Heart right ventricle (tissue), 16 donors: ENCODE measurements at regions not wholly inside any gene's neighbourhood (a gene's known extent, or its start where the extent isn't known, plus 50 kb on each side); places are given as distances from the start of the nearest gene placed in this dataset.

ENCODE experiments used
- ATAC-seq, 8 donors: fragments of 200-7000 bp; cut with Tn5 transposase; one replicate each; pipeline ENCODE4 v1.9.1; 2020; ENCODE audit warnings: mild to moderate bottlenecking in 8 of 8, moderate library complexity in 8 of 8, moderate number of reproducible peaks in 1 of 8
- DNase-seq, 2 donors: peaks; one replicate each; pipeline ENCODE4 v3.0.0-alpha.2; 2020
- H3K27ac ChIP-seq, 10 donors: fragments of 200-600 bp; sonication (generic) in 2 of 10; one replicate each; pipeline versions ENCODE4 v1.5.0 to v1.8.0; 2020 to 2022; ENCODE audit warnings: mild to moderate bottlenecking in 3 of 10
- H3K27me3 ChIP-seq, 7 donors: fragments of 200-600 bp; one replicate each; pipeline ENCODE4 v1.8.0; 2021 to 2022; ENCODE audit warnings: mild to moderate bottlenecking in 2 of 7
- H3K36me3 ChIP-seq, 9 donors: fragments of 200-600 bp; sonication (generic) in 1 of 9; one replicate each; pipeline versions ENCODE4 v1.5.0 to v1.8.0; 2020 to 2022; ENCODE audit warnings: mild to moderate bottlenecking in 2 of 9
- H3K4me1 ChIP-seq, 9 donors: fragments of 200-600 bp; sonication (generic) in 1 of 9; one replicate each; pipeline versions ENCODE4 v1.5.0 to v1.8.0; 2020 to 2022; ENCODE audit warnings: mild to moderate bottlenecking in 4 of 9
- H3K4me3 ChIP-seq, 10 donors: fragments of 200-600 bp; sonication (generic) in 2 of 10; one replicate each; pipeline versions ENCODE4 v1.5.0 to v1.8.0; 2020 to 2022; ENCODE audit warnings: mild to moderate bottlenecking in 7 of 10, moderate library complexity in 2 of 10
- H3K9me3 ChIP-seq, 11 donors: fragments of 200-600 bp in 10 of 11; sonication (generic) in 2 of 11; one replicate each; pipeline versions ENCODE4 v1.5.0 to v1.8.0; 2013 to 2022; ENCODE audit warnings: mild to moderate bottlenecking in 2 of 11, control low read depth in 1 of 11, moderate library complexity in 1 of 11
- WGBS, 2 donors: extraction: QIAGEN DNeasy Blood & Tissue Kit; methylation state at CpG; one replicate each; pipeline ENCODE4 v1.1.7; 2013; ENCODE audit warnings: inconsistent platforms in 1 of 2; 5-methylcytosine and 5-hydroxymethylcytosine counted together
- intact Hi-C, 10 donors: fragments of 100-400 bp; cut with DNase I; formaldehyde crosslinking; loops; one replicate each; pipeline versions ENCODE4 v1.11.1 to v1.14.2; 2022
- TF ChIP-seq, protein P1 (sequence below), 9 donors: fragments of 200-600 bp; sonication (generic) in 2 of 9; IDR thresholded peaks; one replicate each; pipeline versions ENCODE4 v1.5.0 to v1.8.0; 2021 to 2022; ENCODE audit warnings: antibody characterized with exemption in 9 of 9, mild to moderate bottlenecking in 5 of 9, moderate library complexity in 1 of 9
- donor health status: Arrhythmogenic right ventricular cardiomyopathy.
- donor health status: ischemic (EF 13 %, LVEDD 7.1; RV severe dilation, severe dysfunction).
- donor health status: healthy with polysubstance abuse.
- donor health status: DM: no; HTN: yes; CAD: no.
- donor health status: DM: no; HTN: no; CAD: no.
- donor health status: ischemic (EF 25% LVEDD 6.9; RV normal size, moderate dysfunction).
- donor health status: ischemic (EF 25% LVEDD 5.7; RV mildly dilated, moderate dysfunction).
- donor health status: healthy.
- donor health status: DM: yes; HTN: yes; CAD: no.
- donor health status: Ischemic cardiomyopathy.
- donor health status: ischemic (EF 35%, LVEDD 5.7; RV mildly dilated, moderate dysfunction).
- donor health status: nonischemic (EF 11% LVEDD 7.7; RV severe dilation, severe dysfunction).
- donor health status: DM: yes; HTN: yes; CAD: no.
- donor health status: PGD.
- donor health status: ischemic (EF 29% LVEDD 5.4; RV normal size, mild dysfunction).
- donor health status: nonischemic (EF 23%, LVEDD 6.1; RV moderate dilation, normal function).

DNA sequence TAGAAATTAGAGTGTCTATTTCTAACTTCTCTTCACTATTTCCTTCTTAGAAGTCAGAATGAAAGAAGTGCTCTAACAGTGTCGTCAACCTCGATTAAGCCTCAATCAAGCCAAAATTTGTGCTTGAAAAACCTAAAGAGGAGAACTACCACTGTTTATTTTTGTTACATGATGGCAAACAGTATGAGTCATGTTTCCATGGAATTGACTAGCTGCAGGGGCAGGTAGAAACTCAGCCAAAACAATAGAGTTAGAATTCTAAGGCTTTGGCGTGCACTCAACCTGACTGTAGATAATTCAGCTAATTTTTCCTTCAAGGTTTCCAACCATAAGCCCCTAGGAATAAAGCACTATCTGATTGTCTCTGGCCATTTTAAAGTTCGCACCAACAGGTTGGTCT is 415.9 kb downstream of the ETS1 start:
- Histone ChIP-seq H3K36me3 (no peaks in the 10 kb centered on the region), H3K27ac (no peak overlapping the region), H3K4me1 (peaks cover 0 to 13% (median 0%) of the 10 kb centered on the region in 9 donors), H3K27me3 (peaks cover 0 to 5% (median 0%) of the 10 kb centered on the region in 7 donors), H3K9me3 (no peaks in the 10 kb centered on the region), H3K4me3 (no peak overlapping the region)
- 75 to 86% methylated on average over 4 of the region's 4 CpGs for WGBS, 2 donors
- TF ChIP-seq, protein P1, sequence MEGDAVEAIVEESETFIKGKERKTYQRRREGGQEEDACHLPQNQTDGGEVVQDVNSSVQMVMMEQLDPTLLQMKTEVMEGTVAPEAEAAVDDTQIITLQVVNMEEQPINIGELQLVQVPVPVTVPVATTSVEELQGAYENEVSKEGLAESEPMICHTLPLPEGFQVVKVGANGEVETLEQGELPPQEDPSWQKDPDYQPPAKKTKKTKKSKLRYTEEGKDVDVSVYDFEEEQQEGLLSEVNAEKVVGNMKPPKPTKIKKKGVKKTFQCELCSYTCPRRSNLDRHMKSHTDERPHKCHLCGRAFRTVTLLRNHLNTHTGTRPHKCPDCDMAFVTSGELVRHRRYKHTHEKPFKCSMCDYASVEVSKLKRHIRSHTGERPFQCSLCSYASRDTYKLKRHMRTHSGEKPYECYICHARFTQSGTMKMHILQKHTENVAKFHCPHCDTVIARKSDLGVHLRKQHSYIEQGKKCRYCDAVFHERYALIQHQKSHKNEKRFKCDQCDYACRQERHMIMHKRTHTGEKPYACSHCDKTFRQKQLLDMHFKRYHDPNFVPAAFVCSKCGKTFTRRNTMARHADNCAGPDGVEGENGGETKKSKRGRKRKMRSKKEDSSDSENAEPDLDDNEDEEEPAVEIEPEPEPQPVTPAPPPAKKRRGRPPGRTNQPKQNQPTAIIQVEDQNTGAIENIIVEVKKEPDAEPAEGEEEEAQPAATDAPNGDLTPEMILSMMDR (IDR thresholded peaks at IDR 0.05) = no peak
- no peak for ATAC-seq
- intact Hi-C loops = loop anchor here in 9 of 10 donors (5.0 to 10.0 kb wide), 10 partner anchors 113 to 786 kb away; no protein-coding TSS in a partner anchor
- DNase-seq = no peak

DNA sequence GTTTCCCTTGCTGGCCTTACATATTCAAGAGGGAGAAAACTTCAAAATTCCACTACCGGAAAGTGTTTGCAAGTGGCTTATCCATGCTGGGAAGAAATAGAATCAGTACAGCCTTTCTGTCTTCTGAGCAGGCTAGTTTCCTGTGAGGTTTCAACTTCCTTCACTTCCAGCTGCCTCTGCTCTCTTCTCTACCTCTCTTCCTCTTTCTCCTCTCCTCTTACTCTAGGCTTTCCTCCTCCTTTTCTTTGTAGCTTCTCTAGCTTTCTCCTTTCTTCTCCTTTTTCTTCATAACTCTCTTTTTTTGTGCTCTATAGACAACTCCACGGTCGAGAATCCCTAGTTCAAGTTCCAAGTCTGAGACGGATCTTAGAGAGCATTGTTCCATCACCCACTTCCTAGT is 421.8 kb downstream of the ETS1 start:
- WGBS, 2 donors = 78 to 89% methylated on average over 4 of the region's 4 CpGs
- Histone ChIP-seq H3K27me3 (peaks cover 0 to 5% (median 0%) of the 10 kb centered on the region in 7 donors), H3K4me1 (peaks cover 0 to 5% (median 0%) of the 10 kb centered on the region in 9 donors), H3K4me3 (no peak overlapping the region), H3K36me3 (no peaks in the 10 kb centered on the region), H3K9me3 (no peaks in the 10 kb centered on the region), H3K27ac (no peak overlapping the region)
- intact Hi-C loops = loop anchor here in 2 of 10 donors (5.0 to 10.0 kb wide), 2 partner anchors 472 to 689 kb away; no protein-coding TSS in a partner anchor
- no peak for ATAC-seq
- TF ChIP-seq, protein P1 (IDR thresholded peaks at IDR 0.05) = no peak
- DNase-seq = no peak

DNA sequence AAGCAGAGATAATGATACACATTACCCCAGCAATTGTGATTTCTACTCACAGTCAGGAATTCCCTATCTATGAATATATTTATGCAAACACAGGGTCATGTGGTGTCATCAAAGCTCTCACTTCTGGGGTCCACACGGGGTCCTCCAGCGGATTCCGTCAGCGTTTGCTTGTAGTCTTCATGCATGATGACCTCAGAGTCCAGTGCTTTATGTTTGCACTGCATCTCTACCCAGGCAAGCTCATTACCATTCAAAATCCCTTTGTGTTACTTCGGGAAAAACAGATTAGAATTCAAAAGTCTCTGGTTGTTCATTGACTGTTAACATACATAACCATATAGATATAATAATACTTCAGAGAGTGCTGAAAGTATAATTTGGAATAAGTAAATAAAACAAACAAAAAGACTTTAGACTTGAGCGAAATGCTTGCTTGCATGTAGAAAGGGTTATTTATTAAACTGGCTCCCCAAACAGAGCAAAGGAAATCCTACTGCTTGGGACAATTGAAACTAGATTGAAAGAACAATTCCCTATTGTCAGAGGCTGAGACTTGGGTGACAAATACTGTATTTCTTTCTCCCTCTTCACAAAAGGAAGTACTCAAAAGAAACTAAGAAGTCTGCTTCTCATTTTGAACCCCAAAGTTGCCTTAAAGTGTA is 423.1 kb downstream of the ETS1 start:
- TF ChIP-seq, protein P1 (IDR thresholded peaks at IDR 0.05) = no peak
- Histone ChIP-seq H3K27ac (no peak overlapping the region), H3K27me3 (peaks cover 0 to 5% (median 0%) of the 10 kb centered on the region in 7 donors), H3K9me3 (no peaks in the 10 kb centered on the region), H3K4me1 (peaks cover 0 to 5% (median 0%) of the 10 kb centered on the region in 9 donors), H3K4me3 (no peak overlapping the region), H3K36me3 (no peaks in the 10 kb centered on the region)
- 71 to 75% methylated on average over 6 of the region's 6 CpGs for WGBS, 2 donors
- intact Hi-C loops = loop anchor here in 3 of 10 donors (5.0 to 10.0 kb wide), 4 partner anchors 683 to 1042 kb away; no protein-coding TSS in a partner anchor
- DNase-seq = no peak
- ATAC-seq = no peak

DNA sequence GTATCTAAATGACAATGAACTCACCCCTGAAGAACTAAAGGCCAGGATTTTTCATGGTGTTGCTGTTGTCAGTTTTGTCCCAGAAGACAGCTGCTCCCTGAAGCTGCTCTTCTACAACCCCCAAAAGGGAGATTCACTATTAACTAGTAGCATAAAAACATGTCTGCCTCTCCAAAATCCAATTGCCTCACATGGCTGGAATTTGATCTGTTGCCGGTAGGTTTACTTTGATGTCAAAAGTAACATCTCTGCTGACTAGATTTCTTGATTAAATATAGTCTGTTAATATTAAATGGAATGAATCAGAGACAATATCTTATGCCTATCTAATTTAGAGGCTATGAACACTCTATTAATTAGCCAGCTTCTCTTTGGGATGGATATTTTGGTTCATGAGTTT is 425.4 kb downstream of the ETS1 start:
- Histone ChIP-seq H3K27ac (no peak overlapping the region), H3K36me3 (no peaks in the 10 kb centered on the region), H3K9me3 (no peaks in the 10 kb centered on the region), H3K4me3 (no peak overlapping the region), H3K27me3 (no peaks in the 10 kb centered on the region), H3K4me1 (peaks cover 0 to 5% (median 0%) of the 10 kb centered on the region in 9 donors)
- ATAC-seq (no peak), DNase-seq (no peak)
- TF ChIP-seq, protein P1 (IDR thresholded peaks at IDR 0.05) = no peak
- WGBS, 2 donors = 90% methylated on average over 1 of the region's 1 CpG
- intact Hi-C loops = loop anchor here in 4 of 10 donors (2.0 to 10.0 kb wide), 5 partner anchors 131 to 1040 kb away; no protein-coding TSS in a partner anchor
